ENCODE measurements at regions not wholly inside any gene's neighbourhood (a gene's known extent, or its start where the extent isn't known, plus 50 kb on each side); places are given as distances from the start of the nearest gene placed in this dataset.
"Not testable (repeated sequence)": the region's sequence is repeated elsewhere in the genome, so short reads cannot be mapped to it uniquely, and the experiment has no call there.

DNA sequence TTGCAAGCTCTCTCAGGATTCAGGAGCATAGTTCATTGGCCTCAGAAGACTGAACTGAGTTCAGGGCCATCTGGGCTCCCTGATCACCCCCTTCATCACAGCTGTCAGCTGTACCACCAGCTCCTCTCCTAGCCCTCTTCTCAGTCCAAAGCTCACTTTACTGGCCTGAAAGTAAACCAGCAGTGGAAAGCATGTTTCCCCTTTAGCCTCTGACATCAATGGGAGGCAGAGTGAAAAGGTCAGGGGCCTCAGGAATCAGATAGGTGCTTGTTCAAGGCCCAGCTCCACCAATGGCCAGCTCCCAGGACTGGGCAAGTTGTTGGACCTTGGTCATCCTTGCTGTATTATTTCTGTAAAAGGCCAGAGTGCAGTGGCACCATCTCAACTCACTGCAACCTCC lies 223.4 kb downstream of the TLE3 start:
- DNase-seq (no peak), ATAC-seq (ENCODE audit: insufficient read depth, low read depth) (no peak)

DNA sequence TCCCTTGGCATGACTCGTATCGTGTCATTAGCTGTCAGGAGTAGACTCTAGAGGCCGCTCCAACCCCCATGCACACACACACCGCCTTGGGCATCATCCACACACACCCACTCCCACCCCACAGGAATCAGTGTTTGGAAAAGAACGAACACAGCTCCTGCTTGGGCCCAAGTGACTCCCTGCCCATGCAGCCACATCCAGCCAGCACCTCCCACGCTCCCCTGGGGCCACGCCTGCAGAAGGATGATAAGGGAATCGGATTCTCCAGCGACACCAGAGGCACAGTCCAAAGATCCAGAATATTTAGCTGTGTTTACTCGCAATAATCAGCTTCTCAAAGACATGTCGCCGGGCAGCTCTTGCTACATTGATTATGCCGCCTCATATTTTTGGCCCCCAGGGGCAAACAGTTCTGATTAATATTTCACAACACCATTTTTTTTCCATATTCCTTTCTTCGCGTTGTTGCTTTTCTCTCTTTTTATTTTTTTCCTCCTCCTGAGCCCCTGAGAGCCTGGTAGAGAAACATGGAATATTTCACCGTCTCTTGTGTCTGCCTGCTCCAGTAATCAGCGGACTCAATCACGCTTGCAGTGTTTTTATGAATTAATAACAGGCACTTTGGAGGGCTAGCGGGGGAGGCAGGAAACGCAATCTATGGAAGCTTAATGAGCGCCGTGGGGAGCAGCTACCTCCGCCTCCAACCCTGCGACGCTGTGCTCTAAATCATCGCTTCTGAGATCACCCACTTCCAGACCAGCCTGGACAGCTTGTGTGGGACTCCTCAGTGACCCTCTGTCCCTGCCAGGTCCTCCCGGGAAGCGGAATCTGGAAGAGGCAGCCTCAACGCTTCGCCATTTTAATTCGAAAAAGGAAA lies 221.4 kb downstream of the TLE3 start:
- Histone ChIP-seq H2AFZ (ENCODE audit: low read depth, low read length) (no peak overlapping the region), H3K4me2 (ENCODE audit: insufficient read depth, low read length) (no peak overlapping the region), H3K9me3 (ENCODE audit: insufficient read depth, low read length, severe bottlenecking) (peaks cover 7% of the 10 kb centered on the region), H3K79me2 (ENCODE audit: insufficient read depth, low read length) (no peaks in the 10 kb centered on the region), H4K20me1 (ENCODE audit: insufficient read depth, low read length) (no peaks in the 10 kb centered on the region), H3K4me3 (ENCODE audit: low read depth in 1 of 2, low read length in 2 of 2) (no peak overlapping the region), H3K4me1 (ENCODE audit: insufficient read depth, low read length) (no peaks in the 10 kb centered on the region), H3K9ac (ENCODE audit: low read depth, low read length) (no peak overlapping the region), H3K36me3 (ENCODE audit: insufficient read depth, low read length) (no peaks in the 10 kb centered on the region), H3K27me3 (ENCODE audit: insufficient read depth, low read length, poor library complexity) (peaks cover 5% of the 10 kb centered on the region), H3K27ac (ENCODE audit: low read length) (no peak overlapping the region)
- TF ChIP-seq, protein P1, sequence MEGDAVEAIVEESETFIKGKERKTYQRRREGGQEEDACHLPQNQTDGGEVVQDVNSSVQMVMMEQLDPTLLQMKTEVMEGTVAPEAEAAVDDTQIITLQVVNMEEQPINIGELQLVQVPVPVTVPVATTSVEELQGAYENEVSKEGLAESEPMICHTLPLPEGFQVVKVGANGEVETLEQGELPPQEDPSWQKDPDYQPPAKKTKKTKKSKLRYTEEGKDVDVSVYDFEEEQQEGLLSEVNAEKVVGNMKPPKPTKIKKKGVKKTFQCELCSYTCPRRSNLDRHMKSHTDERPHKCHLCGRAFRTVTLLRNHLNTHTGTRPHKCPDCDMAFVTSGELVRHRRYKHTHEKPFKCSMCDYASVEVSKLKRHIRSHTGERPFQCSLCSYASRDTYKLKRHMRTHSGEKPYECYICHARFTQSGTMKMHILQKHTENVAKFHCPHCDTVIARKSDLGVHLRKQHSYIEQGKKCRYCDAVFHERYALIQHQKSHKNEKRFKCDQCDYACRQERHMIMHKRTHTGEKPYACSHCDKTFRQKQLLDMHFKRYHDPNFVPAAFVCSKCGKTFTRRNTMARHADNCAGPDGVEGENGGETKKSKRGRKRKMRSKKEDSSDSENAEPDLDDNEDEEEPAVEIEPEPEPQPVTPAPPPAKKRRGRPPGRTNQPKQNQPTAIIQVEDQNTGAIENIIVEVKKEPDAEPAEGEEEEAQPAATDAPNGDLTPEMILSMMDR (IDR thresholded peaks at IDR 0.05; ENCODE audit: borderline replicate concordance, extremely low read depth, low read length, poor library complexity, severe bottlenecking): no peak
- no peak for TF ChIP-seq EZH2 (IDR thresholded peaks at IDR 0.05; ENCODE audit: borderline replicate concordance, low read depth, low read length, severe bottlenecking)
- no peak for DNase-seq
- ATAC-seq (ENCODE audit: insufficient read depth, low read depth): no peak

More for the DNA sequence above, 223.4 kb downstream of the TLE3 start:
- Histone ChIP-seq H3K79me2 (ENCODE audit: insufficient read depth, low read length) (no peaks in the 10 kb centered on the region), H3K9me3 (ENCODE audit: insufficient read depth, low read length, severe bottlenecking) (peaks cover 7% of the 10 kb centered on the region), H2AFZ (ENCODE audit: low read depth, low read length) (no peak overlapping the region), H4K20me1 (ENCODE audit: insufficient read depth, low read length) (no peaks in the 10 kb centered on the region), H3K27me3 (ENCODE audit: insufficient read depth, low read length, poor library complexity) (peaks cover 5% of the 10 kb centered on the region), H3K4me3 (ENCODE audit: low read depth in 1 of 2, low read length in 2 of 2) (no peak overlapping the region), H3K9ac (ENCODE audit: low read depth, low read length) (no peak overlapping the region), H3K4me1 (ENCODE audit: insufficient read depth, low read length) (no peaks in the 10 kb centered on the region), H3K27ac (ENCODE audit: low read length) (no peak overlapping the region), H3K4me2 (ENCODE audit: insufficient read depth, low read length) (no peak overlapping the region), H3K36me3 (ENCODE audit: insufficient read depth, low read length) (no peaks in the 10 kb centered on the region)
- no peak for TF ChIP-seq EZH2 (IDR thresholded peaks at IDR 0.05; ENCODE audit: borderline replicate concordance, low read depth, low read length, severe bottlenecking)
- TF ChIP-seq, protein P1 (IDR thresholded peaks at IDR 0.05; ENCODE audit: borderline replicate concordance, extremely low read depth, low read length, poor library complexity, severe bottlenecking): no peak

DNA sequence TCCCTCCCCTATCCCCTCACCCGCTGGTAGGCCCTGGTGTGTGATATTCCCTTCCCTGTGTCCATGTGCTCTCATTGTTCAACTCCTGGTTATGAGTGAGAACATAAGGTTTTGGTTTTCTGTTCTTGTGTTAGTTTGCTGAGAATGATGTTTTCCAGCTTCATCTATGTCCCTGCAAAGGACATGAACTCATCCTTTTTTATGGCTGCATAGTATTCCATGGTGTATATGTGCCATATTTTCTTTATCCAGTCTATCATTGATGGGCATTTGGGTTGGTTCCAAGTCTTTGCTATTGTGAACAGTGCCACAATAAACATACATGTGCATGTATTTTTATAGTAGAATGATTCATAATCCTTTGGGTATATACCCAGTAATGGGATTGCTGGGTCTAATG lies 217.8 kb downstream of the TLE3 start:
- H3K4me2 ChIP-seq (ENCODE audit: insufficient read depth, low read length); DNase-seq; H4K20me1 ChIP-seq (ENCODE audit: insufficient read depth, low read length); H3K27me3 ChIP-seq (ENCODE audit: insufficient read depth, low read length, poor library complexity); H3K9me3 ChIP-seq (ENCODE audit: insufficient read depth, low read length, severe bottlenecking); H3K36me3 ChIP-seq (ENCODE audit: insufficient read depth, low read length); H3K27ac ChIP-seq (ENCODE audit: low read length); H3K4me1 ChIP-seq (ENCODE audit: insufficient read depth, low read length); H2AFZ ChIP-seq (ENCODE audit: low read depth, low read length); H3K9ac ChIP-seq (ENCODE audit: low read depth, low read length); ATAC-seq (ENCODE audit: insufficient read depth, low read depth); H3K4me3 ChIP-seq (ENCODE audit: low read depth in 1 of 2, low read length in 2 of 2); H3K79me2 ChIP-seq (ENCODE audit: insufficient read depth, low read length): not testable (repeated sequence)

DNA sequence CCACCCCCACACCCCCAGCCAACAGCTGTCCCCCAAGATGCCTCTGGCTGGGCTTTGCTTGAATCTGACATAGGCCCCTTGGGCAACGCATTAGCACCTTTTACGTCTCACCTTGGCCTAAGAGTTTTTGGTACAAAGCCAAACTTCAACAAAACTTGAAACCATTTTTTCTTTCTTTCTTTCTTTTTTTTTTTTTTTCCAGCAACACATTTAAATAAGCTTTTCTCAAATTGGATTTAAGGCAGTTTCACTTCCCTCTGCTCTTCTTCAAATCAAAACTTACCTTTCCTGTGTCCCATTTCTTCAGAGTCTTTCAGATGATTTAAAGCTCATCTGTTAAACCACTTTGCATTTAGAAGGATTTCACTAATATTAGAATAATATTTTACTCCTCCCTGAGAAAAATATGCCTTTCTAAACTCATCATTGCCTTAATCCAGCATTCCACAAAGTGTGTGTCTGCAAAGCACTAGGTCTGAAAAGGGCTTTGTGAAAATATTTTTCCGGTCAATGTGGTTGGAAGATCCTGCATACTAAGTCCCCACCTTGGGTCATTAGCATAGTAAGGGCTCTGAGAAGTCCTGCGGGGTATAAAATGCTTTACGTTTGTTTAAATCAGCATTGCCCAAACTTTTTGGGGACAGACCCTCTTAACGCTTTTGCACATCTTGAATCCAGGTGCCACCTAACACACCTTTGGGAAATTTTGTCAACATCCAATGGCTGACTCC lies 217.0 kb downstream of the TLE3 start:
- Histone ChIP-seq H3K9me3 (ENCODE audit: insufficient read depth, low read length, severe bottlenecking) (no peaks in the 10 kb centered on the region), H3K4me3 (ENCODE audit: low read depth in 1 of 2, low read length in 2 of 2) (no peak overlapping the region), H3K4me2 (ENCODE audit: insufficient read depth, low read length) (no peak overlapping the region), H4K20me1 (ENCODE audit: insufficient read depth, low read length) (no peaks in the 10 kb centered on the region), H3K9ac (ENCODE audit: low read depth, low read length) (no peak overlapping the region), H3K27ac (ENCODE audit: low read length) (no peak overlapping the region), H3K79me2 (ENCODE audit: insufficient read depth, low read length) (no peaks in the 10 kb centered on the region), H2AFZ (ENCODE audit: low read depth, low read length) (no peak overlapping the region), H3K27me3 (ENCODE audit: insufficient read depth, low read length, poor library complexity) (peaks cover 6% of the 10 kb centered on the region), H3K4me1 (ENCODE audit: insufficient read depth, low read length) (no peaks in the 10 kb centered on the region), H3K36me3 (ENCODE audit: insufficient read depth, low read length) (no peaks in the 10 kb centered on the region)
- no peak for DNase-seq
- no peak for ATAC-seq (ENCODE audit: insufficient read depth, low read depth)
- TF ChIP-seq EZH2 (IDR thresholded peaks at IDR 0.05; ENCODE audit: borderline replicate concordance, low read depth, low read length, severe bottlenecking): no peak
- TF ChIP-seq, protein P1 (IDR thresholded peaks at IDR 0.05; ENCODE audit: borderline replicate concordance, extremely low read depth, low read length, poor library complexity, severe bottlenecking): no peak
